Cardiac septum (tissue), 1 donor: ENCODE measurements at regions not wholly inside any gene's neighbourhood (a gene's known extent, or its start where the extent isn't known, plus 50 kb on each side); places are given as distances from the start of the nearest gene placed in this dataset.

Source experiments
- DNase-seq: peaks from one replicate; pipeline ENCODE4 v3.0.0-alpha.2; 2020; ENCODE audit warnings: low spot score
- intact Hi-C: fragments of 100-400 bp; cut with DNase I; formaldehyde crosslinking; loops from one replicate; pipeline ENCODE4 v1.14.0; 2022
- donor health status: DM: no; HTN: no; CAD: no.

DNA sequence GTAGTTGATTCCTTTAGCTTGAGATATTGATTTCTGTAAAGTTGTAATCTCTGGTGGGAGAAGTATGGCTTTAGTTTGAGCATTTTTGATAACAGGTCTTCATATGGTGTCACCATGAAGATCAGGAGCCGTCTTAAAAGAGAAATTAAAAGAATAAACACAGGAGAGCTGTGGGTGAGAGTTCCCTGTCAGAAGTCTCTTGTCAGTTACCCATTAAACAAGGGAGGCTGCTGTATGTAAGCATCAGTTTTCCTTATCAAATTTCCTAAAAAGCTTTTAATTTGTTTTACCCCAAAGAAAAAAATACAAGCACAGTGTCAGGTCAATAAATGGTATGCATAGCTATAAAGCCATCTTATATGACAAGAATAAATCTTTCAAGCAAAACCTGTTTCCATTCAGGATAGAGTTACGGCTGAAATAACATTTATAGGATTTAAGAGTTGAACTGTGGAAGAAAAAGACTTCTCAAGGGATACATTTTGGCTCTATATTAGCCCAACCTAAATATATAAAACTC, 767.5 kb downstream of the JRKL start:
- intact Hi-C loops: no loop called here
- no peak for DNase-seq

GRCh38 chr11:97158243-97158642, 768.4 kb downstream of the JRKL start:
- DNase-seq: no peak
- intact Hi-C loops: no loop called here

- intact Hi-C loops: no loop called here
Measured at GRCh38 chr11:97163631-97164191, 773.9 kb downstream of the JRKL start.

DNA sequence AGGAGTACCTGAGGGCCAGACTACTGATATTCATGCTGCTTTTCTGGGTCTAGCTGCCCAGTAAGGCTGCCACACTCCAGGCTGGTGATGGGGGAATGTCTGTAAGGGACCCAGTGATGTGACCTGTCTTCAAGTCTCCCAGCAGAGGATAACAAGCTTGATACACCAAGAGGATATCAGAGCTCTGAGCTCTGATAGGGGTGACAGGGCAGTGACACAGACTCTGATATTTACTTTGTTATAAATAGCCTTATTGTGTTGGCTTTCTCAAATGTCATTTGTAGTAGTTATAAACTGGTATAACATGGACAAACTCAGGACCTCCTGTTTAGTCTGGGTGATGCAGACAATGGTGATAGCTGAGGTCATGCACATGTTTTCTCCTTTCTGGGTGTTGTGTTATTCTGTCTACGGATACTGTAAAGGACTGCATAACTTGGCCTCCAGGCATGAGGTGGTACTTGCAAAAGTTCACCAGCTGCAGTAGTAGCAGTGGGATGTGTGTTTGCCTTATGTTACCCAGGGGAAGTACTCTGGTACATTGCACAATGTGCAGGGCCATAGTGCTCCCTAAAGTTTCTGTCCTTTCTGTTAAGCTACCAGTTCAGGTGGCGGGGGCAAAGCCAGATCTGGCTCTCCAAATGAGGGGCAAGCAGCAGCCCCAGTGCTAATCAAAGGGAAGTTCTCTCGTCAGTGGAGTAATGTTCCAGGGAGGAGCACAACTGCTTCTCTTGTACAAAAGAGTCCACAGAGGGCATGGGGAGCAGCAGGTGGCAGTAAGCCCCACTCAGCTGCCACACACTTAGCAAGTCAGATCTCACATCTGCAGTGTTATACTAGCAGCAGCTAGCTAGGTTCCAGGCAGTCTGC, 812.2 kb downstream of the JRKL start:
- DNase-seq: no peak
- intact Hi-C loops: no loop called here

More at GRCh38 chr11:97163631-97164191, 773.9 kb downstream of the JRKL start:
- DNase-seq: no peak

GRCh38 chr11:97202613-97203292, 812.9 kb downstream of the JRKL start:
- DNase-seq: no peak
- intact Hi-C loops: no loop called here

- no peak for DNase-seq
- intact Hi-C loops: no loop called here
Measured at GRCh38 chr11:97218011-97218410, 828.2 kb downstream of the JRKL start.

DNA sequence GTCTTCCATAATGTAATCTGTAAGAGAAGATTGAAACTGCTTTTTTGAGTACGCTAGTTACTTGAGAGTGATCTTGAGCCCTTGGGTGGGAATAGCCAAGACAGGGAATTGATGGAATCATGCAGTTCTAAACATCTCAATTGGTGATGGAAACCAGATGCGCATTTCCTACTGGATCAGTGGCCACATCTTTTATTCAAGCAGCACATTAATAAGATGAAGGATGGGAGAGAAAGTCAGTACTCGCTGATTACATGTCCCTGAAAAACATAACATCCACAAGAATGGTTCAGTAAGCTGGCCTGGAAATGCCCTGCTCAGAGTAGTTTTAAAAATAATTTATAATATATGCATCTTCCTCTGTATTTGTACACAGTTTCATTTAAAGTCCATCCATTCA, 833.8 kb downstream of the JRKL start:
- intact Hi-C loops: no loop called here
- DNase-seq: no peak

- intact Hi-C loops: no loop called here
- no peak for DNase-seq
Measured at GRCh38 chr11:97224396-97224795, 834.6 kb downstream of the JRKL start.

DNA sequence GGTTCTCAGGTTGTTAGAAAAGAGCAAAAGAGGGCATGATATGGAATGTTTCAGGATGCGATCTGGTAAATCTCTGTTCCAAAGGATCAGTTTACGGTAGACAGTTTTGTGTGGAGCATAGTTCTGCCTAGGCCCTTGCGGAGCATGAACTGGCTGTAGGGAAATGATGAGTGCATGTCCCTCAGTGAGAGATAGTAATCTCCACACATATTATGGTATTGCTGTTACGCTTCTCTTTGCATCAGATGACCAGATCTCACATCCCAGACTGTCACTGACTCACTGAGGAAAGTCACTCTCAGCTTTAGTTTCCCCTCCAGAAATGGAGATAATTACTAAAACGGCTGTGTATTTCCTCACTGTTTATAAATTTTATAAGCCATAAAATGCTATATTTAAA, 836.0 kb downstream of the JRKL start:
- DNase-seq: no peak
- intact Hi-C loops: no loop called here

DNA sequence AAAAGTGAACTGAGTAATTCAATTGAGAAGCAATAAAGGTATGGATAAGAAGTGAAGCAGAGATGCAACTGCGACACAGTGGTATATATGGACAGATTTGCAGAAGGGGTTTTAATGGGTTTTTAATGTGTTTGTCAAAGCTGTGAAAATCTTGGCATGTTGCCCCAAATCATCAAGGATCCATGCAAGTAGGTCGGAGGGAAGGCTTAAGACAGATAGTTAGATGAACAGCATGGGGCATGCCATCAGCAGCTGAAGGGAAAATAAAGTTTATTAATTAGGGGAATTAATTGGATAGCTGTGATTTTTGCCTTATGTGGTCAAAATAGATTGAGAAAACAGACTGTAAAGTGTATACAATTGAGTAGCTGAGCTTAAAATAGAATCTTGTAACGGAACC, 840.1 kb downstream of the JRKL start:
- DNase-seq: no peak
- intact Hi-C loops: no loop called here

DNA sequence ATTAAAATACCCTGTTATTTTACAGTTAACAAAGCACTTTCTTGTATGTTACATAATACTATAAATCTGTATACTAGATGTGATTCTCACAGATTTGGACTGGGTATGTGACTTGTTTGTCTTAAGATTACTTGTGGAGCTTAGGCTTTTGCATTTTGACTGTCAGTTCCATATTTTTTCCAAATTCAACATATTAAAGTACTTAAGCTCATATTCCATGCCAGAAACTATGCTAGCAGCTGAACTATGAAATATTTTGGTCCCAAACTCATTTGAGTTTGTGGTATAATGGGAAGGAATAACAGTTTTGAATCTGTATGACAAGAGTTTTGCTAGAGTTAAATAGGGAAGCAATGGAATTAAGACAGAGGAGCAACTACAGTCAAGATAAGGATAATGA, 841.4 kb downstream of the JRKL start:
- intact Hi-C loops: no loop called here
- no peak for DNase-seq

- DNase-seq: no peak
- intact Hi-C loops: no loop called here
Measured at GRCh38 chr11:97234016-97234415, 844.2 kb downstream of the JRKL start.

DNA sequence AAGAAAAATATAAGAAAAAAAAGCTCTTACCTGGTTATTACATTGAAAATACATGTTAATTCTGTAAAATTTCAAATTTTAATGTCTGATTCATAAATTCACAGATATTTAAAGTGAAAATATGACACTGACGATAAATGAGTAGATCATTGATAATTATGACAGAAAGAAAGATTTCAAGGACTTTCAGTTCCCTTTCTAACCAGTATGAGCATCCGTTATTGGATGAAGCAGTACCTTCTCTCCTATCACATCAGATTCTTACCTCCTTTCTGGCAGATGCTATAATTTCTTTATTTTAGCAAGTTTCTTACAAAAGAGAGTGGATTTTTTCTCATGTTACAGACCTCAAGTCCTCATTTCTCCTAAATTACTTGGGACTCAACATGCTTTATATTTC, 847.3 kb downstream of the JRKL start:
- no peak for DNase-seq
- intact Hi-C loops: no loop called here

DNA sequence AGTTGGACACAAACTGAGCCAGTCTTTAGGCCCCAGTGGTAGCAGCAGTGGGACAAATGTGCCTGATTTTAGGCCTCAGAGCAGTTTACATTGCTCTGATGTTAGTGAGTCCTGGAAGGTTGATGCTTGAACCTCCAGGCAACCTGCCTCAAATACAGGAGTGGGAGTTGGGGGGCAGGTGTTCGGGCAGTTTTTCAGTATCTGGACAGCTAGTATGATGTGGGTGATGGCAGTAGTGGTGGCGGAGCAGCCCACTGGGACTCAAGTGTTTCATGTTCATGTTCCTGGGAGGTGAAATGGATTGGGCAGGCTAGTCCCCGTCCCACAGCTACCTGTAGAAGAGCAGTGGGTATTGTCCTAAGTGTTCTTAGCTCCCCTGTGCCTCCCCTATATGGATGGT, 857.8 kb downstream of the JRKL start:
- DNase-seq: no peak
- intact Hi-C loops: no loop called here

GRCh38 chr11:97254790-97255189, 865.0 kb downstream of the JRKL start:
- intact Hi-C loops: no loop called here
- DNase-seq: no peak

DNA sequence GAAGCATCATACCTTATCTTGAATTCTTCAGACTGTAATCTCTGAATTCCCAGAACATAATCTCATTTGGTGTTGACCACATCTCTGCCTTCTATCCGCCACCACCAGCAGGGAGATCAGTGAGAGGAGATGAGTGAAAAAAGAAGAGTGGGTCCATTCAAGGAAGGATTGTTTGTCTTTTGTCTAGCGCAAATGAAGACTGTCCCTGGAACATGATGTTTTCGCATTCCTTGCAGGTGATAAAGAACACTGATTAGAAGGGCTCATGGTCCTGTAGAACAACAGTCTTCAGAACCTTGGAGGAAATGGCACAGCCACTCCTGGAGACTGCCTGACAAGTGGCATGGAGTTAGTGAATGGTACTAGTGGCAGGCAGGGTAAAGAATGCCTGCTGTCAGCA, 869.6 kb downstream of the JRKL start:
- DNase-seq: no peak
- intact Hi-C loops: no loop called here

DNA sequence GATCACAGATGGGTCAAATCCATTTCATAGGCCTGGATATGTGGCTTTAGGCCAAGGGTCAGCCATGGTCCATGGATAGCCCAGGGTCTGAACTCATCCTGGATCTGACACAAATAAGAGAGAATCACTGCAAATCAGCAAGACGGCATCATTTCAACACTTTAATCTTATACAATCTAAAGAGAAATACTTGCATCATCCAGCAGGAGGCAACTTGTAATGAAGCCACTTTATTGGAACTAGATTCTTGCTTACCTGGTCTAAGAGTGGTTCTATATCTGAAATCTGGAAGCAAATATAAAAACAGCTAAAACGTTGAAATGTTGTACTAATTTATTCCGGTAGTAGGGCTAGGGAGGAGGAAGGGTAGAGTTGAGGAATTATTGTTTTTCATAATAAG, 870.1 kb downstream of the JRKL start:
- DNase-seq: no peak
- intact Hi-C loops: no loop called here

GRCh38 chr11:97263183-97263858, 873.5 kb downstream of the JRKL start:
- intact Hi-C loops: no loop called here
- DNase-seq: no peak

- intact Hi-C loops: no loop called here
Measured at GRCh38 chr11:97269527-97269926, 879.7 kb downstream of the JRKL start.

GRCh38 chr11:97279341-97279740, 889.5 kb downstream of the JRKL start:
- DNase-seq: no peak
- intact Hi-C loops: no loop called here

More at GRCh38 chr11:97269527-97269926, 879.7 kb downstream of the JRKL start:
- DNase-seq: no peak
